Effector memory CD8-positive, alpha-beta T cell (primary cell): ENCODE measurements at regions not wholly inside any gene's neighbourhood (a gene's known extent, or its start where the extent isn't known, plus 50 kb on each side); places are given as distances from the start of the nearest gene placed in this dataset.

ENCODE experiments used
- ATAC-seq: fragments of 150-1000 bp; cut with Tn5 transposase; replicated peaks from 2 replicates; pipeline ENCODE4 v1.10.0; 2021; ENCODE audit warnings: mild to moderate bottlenecking, moderate library complexity
- DNase-seq, 3 experiments: peaks; one replicate each; pipeline ENCODE4 v3.0.0; 2021
- H3K27ac Mint-ChIP-seq, 2 donors: one replicate each; pipeline ENCODE4 v1.8.0; 2022; ENCODE audit warnings: mild to moderate bottlenecking in 2 of 2, mixed read lengths in 2 of 2, moderate library complexity in 2 of 2
- H3K27me3 Mint-ChIP-seq, 2 donors: one replicate each; pipeline ENCODE4 v1.8.0; 2022; ENCODE audit warnings: mixed read lengths in 2 of 2
- H3K36me3 Mint-ChIP-seq: one replicate; pipeline ENCODE4 v1.8.0; 2022; ENCODE audit warnings: mild to moderate bottlenecking, moderate library complexity, mixed read lengths; ENCODE audit not compliant: insufficient read depth
- H3K4me1 Mint-ChIP-seq, 2 donors: one replicate each; pipeline ENCODE4 v1.8.0; 2022; ENCODE audit warnings: low read depth in 2 of 2, mixed read lengths in 2 of 2
- H3K4me3 Mint-ChIP-seq, 2 donors: one replicate each; pipeline ENCODE4 v1.8.0; 2022; ENCODE audit warnings: mild to moderate bottlenecking in 2 of 2, mixed read lengths in 2 of 2, moderate library complexity in 2 of 2
- H3K9me3 Mint-ChIP-seq, 2 donors: one replicate each; pipeline ENCODE4 v1.8.0; 2022; ENCODE audit warnings: mixed read lengths in 2 of 2

- DNase-seq (no peak), ATAC-seq (no peak)
- Mint-ChIP-seq H3K27ac (no peak overlapping the region), H3K4me3 (no peak overlapping the region), H3K27me3 (no peaks in the 10 kb centered on the region), H3K4me1 (no peaks in the 10 kb centered on the region), H3K9me3 (peaks cover 5 to 14% of the 10 kb centered on the region in 2 donors), H3K36me3 (no peaks in the 10 kb centered on the region)
Observed at GRCh38 chr6:23559587-23560343, 566.2 kb upstream of the NRSN1 start.

DNA sequence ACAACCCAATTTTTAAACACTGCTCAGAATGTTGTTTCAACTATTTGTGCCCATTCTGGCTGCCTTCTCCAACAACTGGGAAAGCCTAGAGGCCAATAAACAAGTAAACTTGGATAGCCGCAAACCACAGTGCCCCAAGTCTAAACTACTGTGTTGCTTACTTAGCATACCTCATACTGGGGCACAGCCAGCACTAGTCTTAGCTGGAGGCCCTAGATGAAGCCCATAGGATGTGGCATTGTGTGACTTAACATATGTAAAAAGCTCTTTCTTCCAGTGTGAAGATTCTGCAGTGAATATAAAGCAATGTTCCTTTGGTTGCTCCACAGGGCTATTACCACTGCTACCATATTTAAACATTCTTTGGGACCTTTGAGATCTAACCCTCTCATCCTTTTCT lies 564.3 kb upstream of the NRSN1 start:
- DNase-seq = no peak

GRCh38 chr6:23562554-23562953 lies 563.5 kb upstream of the NRSN1 start:
- Mint-ChIP-seq H3K36me3 (no peaks in the 10 kb centered on the region), H3K27me3 (no peaks in the 10 kb centered on the region), H3K4me3 (no peak overlapping the region), H3K27ac (no peak overlapping the region), H3K4me1 (no peaks in the 10 kb centered on the region), H3K9me3 (peaks cover 5 to 14% of the 10 kb centered on the region in 2 donors)
- no peak for ATAC-seq
- no peak for DNase-seq

More for the DNA sequence above, 564.3 kb upstream of the NRSN1 start:
- Mint-ChIP-seq H3K9me3 (peaks cover 4 to 14% of the 10 kb centered on the region in 2 donors), H3K36me3 (no peaks in the 10 kb centered on the region), H3K27me3 (no peaks in the 10 kb centered on the region), H3K4me3 (no peak overlapping the region), H3K4me1 (no peaks in the 10 kb centered on the region), H3K27ac (no peak overlapping the region)
- no peak for ATAC-seq

DNA sequence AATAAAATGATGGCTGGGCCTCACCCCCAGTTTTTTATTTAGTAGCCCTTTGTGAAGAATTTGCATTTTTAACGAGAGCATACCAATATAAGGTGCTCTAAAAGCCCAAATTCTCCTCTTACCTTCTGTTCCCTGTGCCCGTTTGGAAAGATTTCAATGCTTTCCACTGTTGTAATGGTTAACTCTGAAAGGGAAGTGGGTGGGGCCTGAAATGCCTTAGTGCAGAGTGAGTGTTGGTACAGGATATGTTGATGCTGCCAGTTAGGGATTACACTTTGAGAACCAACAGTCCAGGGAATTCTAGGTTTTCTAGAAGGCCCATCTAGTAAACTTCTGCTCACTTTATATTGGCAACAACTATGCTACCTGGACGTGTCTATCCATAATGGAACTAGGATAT lies 562.7 kb upstream of the NRSN1 start:
- no peak for ATAC-seq
- Mint-ChIP-seq H3K27me3 (no peaks in the 10 kb centered on the region), H3K9me3 (peaks cover 5 to 14% of the 10 kb centered on the region in 2 donors), H3K27ac (no peak overlapping the region), H3K4me3 (no peak overlapping the region), H3K4me1 (no peaks in the 10 kb centered on the region), H3K36me3 (no peaks in the 10 kb centered on the region)
- DNase-seq = no peak

- Mint-ChIP-seq H3K27ac (no peak overlapping the region), H3K4me3 (no peak overlapping the region), H3K9me3 (peaks cover 6 to 9% of the 10 kb centered on the region in 2 donors), H3K27me3 (no peaks in the 10 kb centered on the region), H3K36me3 (no peaks in the 10 kb centered on the region), H3K4me1 (no peaks in the 10 kb centered on the region)
- DNase-seq (no peak), ATAC-seq (no peak)
Observed at GRCh38 chr6:23566418-23566817, 559.6 kb upstream of the NRSN1 start.

DNA sequence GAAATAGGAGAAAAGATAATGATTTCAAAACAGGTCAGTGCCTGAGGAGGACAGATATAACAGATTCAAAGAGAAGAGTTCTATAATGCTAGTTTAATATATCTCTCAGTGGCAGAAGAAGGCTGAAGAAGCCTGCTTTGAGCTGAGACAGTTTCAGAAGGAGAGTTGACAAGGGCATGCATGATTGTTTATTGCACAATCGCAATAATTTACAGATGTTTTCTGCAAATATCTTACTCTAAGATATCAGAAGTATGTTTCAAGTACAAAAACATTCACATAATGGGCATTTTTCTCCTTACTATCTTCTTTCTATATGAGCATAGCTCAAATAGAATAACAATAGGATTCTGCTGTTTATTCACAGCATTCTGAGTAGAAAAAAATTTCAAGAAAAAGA lies 557.7 kb upstream of the NRSN1 start:
- DNase-seq (no peak), ATAC-seq (no peak)
- no peak overlapping the region for H3K27ac Mint-ChIP-seq
- peaks cover 0 to 3% of the 10 kb centered on the region in 2 donors for H3K9me3 Mint-ChIP-seq
- no peak overlapping the region for H3K4me3 Mint-ChIP-seq
- no peaks in the 10 kb centered on the region for H3K27me3 Mint-ChIP-seq
- H3K36me3 Mint-ChIP-seq = no peaks in the 10 kb centered on the region
- no peaks in the 10 kb centered on the region for H3K4me1 Mint-ChIP-seq

DNA sequence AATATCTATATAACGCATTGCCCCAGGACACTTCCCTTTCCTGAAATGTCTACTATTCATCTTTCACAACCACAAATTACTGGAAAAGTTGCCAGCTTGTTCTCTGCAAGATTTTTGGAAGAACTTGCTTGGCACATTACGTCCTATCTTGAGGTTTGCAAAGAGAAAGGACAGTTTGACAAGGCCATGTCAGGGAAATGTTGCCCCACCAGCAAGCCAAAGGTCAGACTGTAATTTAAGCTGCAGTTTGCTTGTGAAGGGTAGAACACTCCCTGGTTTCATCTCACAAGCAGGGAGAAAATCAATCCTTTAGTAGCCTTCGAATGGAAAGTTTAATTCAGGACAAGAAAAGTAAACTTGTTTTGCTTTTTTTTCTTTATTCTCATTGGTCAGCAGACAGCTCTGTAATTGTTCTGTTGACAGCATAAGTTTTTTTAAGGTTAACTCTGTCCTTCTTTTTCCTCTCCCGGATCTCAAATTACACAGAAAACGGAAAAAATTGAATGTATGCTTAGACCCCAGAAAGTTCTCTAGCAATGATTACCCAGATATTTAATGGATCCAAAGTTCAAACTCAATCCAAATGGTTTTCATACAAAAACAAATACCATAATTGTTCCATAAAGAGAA lies 541.8 kb upstream of the NRSN1 start:
- Mint-ChIP-seq H3K9me3 (peaks cover 0 to 3% of the 10 kb centered on the region in 2 donors), H3K4me3 (no peak overlapping the region), H3K27me3 (no peaks in the 10 kb centered on the region), H3K36me3 (no peaks in the 10 kb centered on the region), H3K27ac (no peak overlapping the region), H3K4me1 (no peaks in the 10 kb centered on the region)
- ATAC-seq (no peak), DNase-seq (no peak)

DNA sequence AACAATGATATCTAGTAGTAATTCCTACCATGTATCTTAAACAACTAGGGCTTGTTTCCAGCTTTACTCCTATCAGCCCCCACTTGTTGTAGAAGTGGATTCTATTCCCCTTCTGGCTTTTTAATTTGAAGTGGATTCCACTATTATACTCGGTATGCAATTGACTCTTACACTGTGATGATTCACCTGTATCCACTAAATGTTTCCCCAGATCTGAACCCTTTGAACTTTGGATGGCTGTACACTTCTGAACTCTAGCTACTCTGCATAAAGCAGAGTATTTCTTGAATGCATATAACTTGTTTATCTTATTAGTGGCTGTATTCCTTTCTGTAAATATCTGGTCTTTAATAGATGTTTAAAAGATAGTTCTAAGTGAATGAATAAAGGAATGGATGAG lies 538.4 kb upstream of the NRSN1 start:
- H3K9me3 Mint-ChIP-seq = peaks cover 0 to 4% of the 10 kb centered on the region in 2 donors
- H3K27ac Mint-ChIP-seq = no peak overlapping the region
- H3K4me3 Mint-ChIP-seq = no peak overlapping the region
- no peaks in the 10 kb centered on the region for H3K27me3 Mint-ChIP-seq
- ATAC-seq (no peak), DNase-seq (no peak)
- H3K4me1 Mint-ChIP-seq = no peaks in the 10 kb centered on the region
- peaks cover 4% of the 10 kb centered on the region for H3K36me3 Mint-ChIP-seq

- H3K27ac Mint-ChIP-seq = no peak overlapping the region
- H3K36me3 Mint-ChIP-seq = peaks cover 4% of the 10 kb centered on the region
- no peak overlapping the region for H3K4me3 Mint-ChIP-seq
- no peak for DNase-seq
- ATAC-seq = no peak
- H3K9me3 Mint-ChIP-seq = peaks cover 8% of the 10 kb centered on the region in 2 donors
- no peaks in the 10 kb centered on the region for H3K27me3 Mint-ChIP-seq
- H3K4me1 Mint-ChIP-seq = no peaks in the 10 kb centered on the region
Observed at GRCh38 chr6:23589811-23590210, 536.2 kb upstream of the NRSN1 start.

- H3K9me3 Mint-ChIP-seq = peaks cover 6 to 10% of the 10 kb centered on the region in 2 donors
Observed at GRCh38 chr6:23590498-23591126, 535.4 kb upstream of the NRSN1 start.

GRCh38 chr6:23591761-23592160 lies 534.3 kb upstream of the NRSN1 start:
- Mint-ChIP-seq H3K27ac (no peak overlapping the region), H3K27me3 (no peaks in the 10 kb centered on the region), H3K4me1 (no peaks in the 10 kb centered on the region), H3K9me3 (peaks cover 6 to 10% of the 10 kb centered on the region in 2 donors), H3K4me3 (no peak overlapping the region), H3K36me3 (peaks cover 4% of the 10 kb centered on the region)
- DNase-seq = no peak
- no peak for ATAC-seq

More at GRCh38 chr6:23590498-23591126, 535.4 kb upstream of the NRSN1 start:
- H3K36me3 Mint-ChIP-seq = peaks cover 4% of the 10 kb centered on the region
- no peak for ATAC-seq
- H3K4me3 Mint-ChIP-seq = no peak overlapping the region
- no peak overlapping the region for H3K27ac Mint-ChIP-seq
- DNase-seq = no peak
- no peaks in the 10 kb centered on the region for H3K27me3 Mint-ChIP-seq
- H3K4me1 Mint-ChIP-seq = no peaks in the 10 kb centered on the region

DNA sequence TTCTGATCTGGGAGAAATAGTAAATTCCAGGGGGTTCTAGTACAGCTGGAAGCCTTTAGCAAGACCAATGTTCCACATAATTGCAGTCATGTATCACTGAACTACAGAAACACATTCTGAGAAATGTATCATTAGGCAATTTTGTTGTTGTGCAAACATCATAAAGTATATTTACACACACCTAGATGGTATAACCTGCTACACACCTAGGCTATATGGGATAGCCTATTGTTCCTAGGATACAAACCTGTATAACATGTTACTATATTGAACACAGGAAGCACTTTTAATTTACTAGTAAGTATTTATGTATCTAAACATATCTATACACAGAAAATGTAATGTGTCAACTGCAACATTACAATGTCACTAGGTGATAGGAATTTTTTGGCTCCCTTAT lies 525.9 kb upstream of the NRSN1 start:
- peaks cover 13 to 34% of the 10 kb centered on the region in 2 donors for H3K9me3 Mint-ChIP-seq

GRCh38 chr6:23601811-23602345 lies 524.1 kb upstream of the NRSN1 start:
- H3K27ac Mint-ChIP-seq = no peak overlapping the region
- ATAC-seq = no peak

More for the DNA sequence above, 525.9 kb upstream of the NRSN1 start:
- no peak for DNase-seq
- Mint-ChIP-seq H3K36me3 (no peaks in the 10 kb centered on the region), H3K27ac (no peak overlapping the region), H3K4me1 (no peaks in the 10 kb centered on the region), H3K27me3 (no peaks in the 10 kb centered on the region), H3K4me3 (no peak overlapping the region)
- no peak for ATAC-seq

More at GRCh38 chr6:23601811-23602345, 524.1 kb upstream of the NRSN1 start:
- H3K9me3 Mint-ChIP-seq = peaks cover 13 to 34% of the 10 kb centered on the region in 2 donors
- no peaks in the 10 kb centered on the region for H3K36me3 Mint-ChIP-seq
- no peak for DNase-seq
- no peaks in the 10 kb centered on the region for H3K4me1 Mint-ChIP-seq
- no peak overlapping the region for H3K4me3 Mint-ChIP-seq
- H3K27me3 Mint-ChIP-seq = no peaks in the 10 kb centered on the region
